Smooth muscle cell of the brain vasculature (primary cell): ENCODE measurements at regions not wholly inside any gene's neighbourhood (a gene's known extent, or its start where the extent isn't known, plus 50 kb on each side); places are given as distances from the start of the nearest gene placed in this dataset.

Experiments
- DNase-seq: peaks from one replicate; pipeline ENCODE4 v3.0.0-alpha.2; 2012; ENCODE audit warnings: low read depth, low spot score

GRCh38 chr2:133667085-133667484, 98.8 kb upstream of the NCKAP5 start:
- DNase-seq, result no peak

- DNase-seq, result no peak
These were observed 99.7 kb upstream of the NCKAP5 start for GRCh38 chr2:133667968-133668367.

GRCh38 chr2:133668547-133668946, 100.3 kb upstream of the NCKAP5 start:
- DNase-seq, result no peak

- no peak for DNase-seq
These were observed 105.1 kb upstream of the NCKAP5 start for GRCh38 chr2:133673305-133673905.

GRCh38 chr2:133674066-133674432, 105.8 kb upstream of the NCKAP5 start:
- no peak for DNase-seq

- DNase-seq, result peak; percentile 31
These were observed 106.4 kb upstream of the NCKAP5 start for GRCh38 chr2:133674433-133675331.

- no peak for DNase-seq
These were observed 108.3 kb upstream of the NCKAP5 start for GRCh38 chr2:133676392-133677130.

- DNase-seq, result no peak
These were observed 112.2 kb upstream of the NCKAP5 start for GRCh38 chr2:133680343-133681049.

GRCh38 chr2:133682347-133682746, 114.1 kb upstream of the NCKAP5 start:
- DNase-seq, result no peak

- no peak for DNase-seq
These were observed 114.6 kb upstream of the NCKAP5 start for GRCh38 chr2:133682906-133683305.

- no peak for DNase-seq
These were observed 117.5 kb upstream of the NCKAP5 start for GRCh38 chr2:133685636-133686215.

GRCh38 chr2:133690780-133691179, 122.5 kb upstream of the NCKAP5 start:
- DNase-seq, result no peak

GRCh38 chr2:133691336-133691735, 123.1 kb upstream of the NCKAP5 start:
- no peak for DNase-seq

- no peak for DNase-seq
These were observed 137.0 kb upstream of the NCKAP5 start for GRCh38 chr2:133705287-133705686.

GRCh38 chr2:133710613-133711012, 142.3 kb upstream of the NCKAP5 start:
- no peak for DNase-seq

GRCh38 chr2:133711201-133711600, 142.9 kb upstream of the NCKAP5 start:
- no peak for DNase-seq

GRCh38 chr2:133711806-133712205, 143.5 kb upstream of the NCKAP5 start:
- DNase-seq, result no peak

GRCh38 chr2:133712369-133712768, 144.1 kb upstream of the NCKAP5 start:
- DNase-seq, result no peak

- no peak for DNase-seq
These were observed 144.9 kb upstream of the NCKAP5 start for GRCh38 chr2:133713049-133713580.

GRCh38 chr2:133716166-133716565, 147.9 kb upstream of the NCKAP5 start:
- no peak for DNase-seq

- no peak for DNase-seq
These were observed 149.2 kb upstream of the NCKAP5 start for GRCh38 chr2:133717497-133717896.
